ENCODE measurements at regions not wholly inside any gene's neighbourhood (a gene's known extent, or its start where the extent isn't known, plus 50 kb on each side); places are given as distances from the start of the nearest gene placed in this dataset.

GRCh38 chr6:4509506-4509905 is 266.7 kb upstream of the CDYL start:
- TF ChIP-seq CTCF (IDR thresholded peaks at IDR 0.05; ENCODE audit: poor library complexity, severe bottlenecking) (no peak), RAD21 (conservative IDR thresholded peaks at IDR 0.05) (no peak), POLR2AphosphoS5 (IDR thresholded peaks at IDR 0.05) (no peak), EZH2 (IDR thresholded peaks at IDR 0.05; ENCODE audit: borderline replicate concordance, insufficient read depth, low read length, poor library complexity, severe bottlenecking) (no peak), TAF1 (IDR thresholded peaks at IDR 0.05; ENCODE audit: low read depth) (no peak)
